ENCODE measurements at regions not wholly inside any gene's neighbourhood (a gene's known extent, or its start where the extent isn't known, plus 50 kb on each side); places are given as distances from the start of the nearest gene placed in this dataset.

DNA sequence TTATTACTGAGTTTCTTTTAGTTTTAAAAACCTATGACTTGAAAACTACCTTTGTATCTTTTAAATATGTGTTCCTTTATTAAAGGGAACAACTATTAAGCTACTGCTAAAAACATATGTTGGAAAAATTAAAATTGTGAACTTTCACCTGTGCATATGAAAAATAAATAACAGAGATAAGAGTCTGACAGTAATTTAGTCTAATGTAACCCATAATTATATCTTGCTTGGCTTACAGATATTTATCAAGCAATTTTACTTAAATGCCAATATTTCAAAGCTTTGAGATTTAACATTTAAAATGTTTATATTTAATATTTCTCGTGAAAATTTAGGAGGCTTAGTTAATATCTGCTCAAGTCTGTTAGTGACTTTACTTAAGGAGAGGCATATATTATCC lies 309.8 kb downstream of the CCER1 start:
- TF ChIP-seq, protein P1, sequence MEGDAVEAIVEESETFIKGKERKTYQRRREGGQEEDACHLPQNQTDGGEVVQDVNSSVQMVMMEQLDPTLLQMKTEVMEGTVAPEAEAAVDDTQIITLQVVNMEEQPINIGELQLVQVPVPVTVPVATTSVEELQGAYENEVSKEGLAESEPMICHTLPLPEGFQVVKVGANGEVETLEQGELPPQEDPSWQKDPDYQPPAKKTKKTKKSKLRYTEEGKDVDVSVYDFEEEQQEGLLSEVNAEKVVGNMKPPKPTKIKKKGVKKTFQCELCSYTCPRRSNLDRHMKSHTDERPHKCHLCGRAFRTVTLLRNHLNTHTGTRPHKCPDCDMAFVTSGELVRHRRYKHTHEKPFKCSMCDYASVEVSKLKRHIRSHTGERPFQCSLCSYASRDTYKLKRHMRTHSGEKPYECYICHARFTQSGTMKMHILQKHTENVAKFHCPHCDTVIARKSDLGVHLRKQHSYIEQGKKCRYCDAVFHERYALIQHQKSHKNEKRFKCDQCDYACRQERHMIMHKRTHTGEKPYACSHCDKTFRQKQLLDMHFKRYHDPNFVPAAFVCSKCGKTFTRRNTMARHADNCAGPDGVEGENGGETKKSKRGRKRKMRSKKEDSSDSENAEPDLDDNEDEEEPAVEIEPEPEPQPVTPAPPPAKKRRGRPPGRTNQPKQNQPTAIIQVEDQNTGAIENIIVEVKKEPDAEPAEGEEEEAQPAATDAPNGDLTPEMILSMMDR (IDR thresholded peaks at IDR 0.05; ENCODE audit: insufficient read depth, low read length, poor library complexity, severe bottlenecking): no peak
- TF ChIP-seq EZH2phosphoT487 (conservative IDR thresholded peaks at IDR 0.05; ENCODE audit: low read length): no peak
